GM12891 (cell line): ENCODE measurements at regions not wholly inside any gene's neighbourhood (a gene's known extent, or its start where the extent isn't known, plus 50 kb on each side); places are given as distances from the start of the nearest gene placed in this dataset.

ENCODE experiments used
- POLR2A ChIP-seq: IDR thresholded peaks from 2 replicates; pipeline ENCODE4 v1.6.1; 2011; ENCODE audit warnings: low read depth, low read length, control low read depth
- POLR2AphosphoS5 ChIP-seq: IDR thresholded peaks from 2 replicates; pipeline ENCODE4 v1.6.1; 2011; ENCODE audit warnings: low read depth, low read length, control low read depth
- SPI1 ChIP-seq: IDR thresholded peaks from 2 replicates; pipeline ENCODE4 v1.6.1; 2011; ENCODE audit warnings: low read depth, low read length, control low read depth
- TAF1 ChIP-seq: IDR thresholded peaks from 2 replicates; pipeline ENCODE4 v1.6.1; 2011; ENCODE audit warnings: low read depth, low read length, control low read depth

- no peak for TF ChIP-seq POLR2AphosphoS5
- no peak for TF ChIP-seq POLR2A
- TF ChIP-seq SPI1, result no peak
- TF ChIP-seq TAF1, result no peak
Observed at GRCh38 chr4:119721878-119722277, 93.3 kb upstream of the PDE5A start.
